ENCODE measurements at regions not wholly inside any gene's neighbourhood (a gene's known extent, or its start where the extent isn't known, plus 50 kb on each side); places are given as distances from the start of the nearest gene placed in this dataset.
"Not testable (repeated sequence)": the region's sequence is repeated elsewhere in the genome, so short reads cannot be mapped to it uniquely, and the experiment has no call there.

DNA sequence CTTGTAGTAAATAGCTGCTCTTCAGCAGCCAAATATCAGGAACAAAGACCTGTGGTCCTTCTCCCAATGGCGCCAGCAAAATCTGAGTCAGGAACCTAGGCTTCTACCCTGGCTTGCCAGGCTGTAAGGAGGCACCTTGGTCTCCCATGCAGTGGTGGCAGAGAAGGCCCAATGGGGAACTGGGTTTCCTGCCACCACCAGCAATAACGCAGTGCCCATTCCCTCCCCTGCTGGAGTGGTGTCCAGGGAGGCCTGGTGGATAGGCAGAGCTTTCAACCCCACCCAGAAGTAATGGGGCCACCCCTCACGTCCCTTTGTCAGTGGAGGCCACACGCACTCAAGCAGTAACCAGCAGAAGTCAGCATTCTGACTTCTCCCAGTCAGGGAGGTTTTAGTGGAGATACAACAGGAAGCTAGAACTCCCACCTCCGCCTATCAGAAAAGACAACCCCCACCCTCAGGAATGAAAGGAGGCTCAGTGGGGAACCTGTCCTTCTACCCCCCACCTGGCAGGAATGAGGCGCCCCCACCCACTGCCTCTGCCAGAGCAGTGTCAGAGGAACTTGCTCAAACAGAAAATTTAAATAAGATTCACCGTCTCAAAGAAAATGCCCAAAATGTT, 132.4 kb downstream of the COPS8 start:
- DNase-seq = no peak

DNA sequence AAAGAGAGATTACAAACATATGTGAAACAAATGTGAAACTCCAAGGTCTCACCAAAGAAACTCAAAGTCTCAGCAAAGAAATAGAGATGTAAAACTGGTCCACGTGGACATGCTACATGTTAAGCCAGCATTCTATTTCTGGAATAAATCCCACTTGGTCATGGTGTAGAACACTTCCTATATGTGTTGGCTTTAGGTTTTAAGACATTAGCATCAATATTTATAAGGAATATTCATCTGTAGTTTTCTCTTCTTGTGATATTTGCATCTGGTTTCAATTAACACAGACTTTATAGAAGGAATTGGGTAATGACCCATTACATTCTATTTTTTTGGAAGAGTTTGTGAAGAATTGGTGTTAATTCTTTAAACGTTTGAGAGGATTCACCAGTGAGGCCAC, 133.1 kb downstream of the COPS8 start:
- DNase-seq = no peak

DNA sequence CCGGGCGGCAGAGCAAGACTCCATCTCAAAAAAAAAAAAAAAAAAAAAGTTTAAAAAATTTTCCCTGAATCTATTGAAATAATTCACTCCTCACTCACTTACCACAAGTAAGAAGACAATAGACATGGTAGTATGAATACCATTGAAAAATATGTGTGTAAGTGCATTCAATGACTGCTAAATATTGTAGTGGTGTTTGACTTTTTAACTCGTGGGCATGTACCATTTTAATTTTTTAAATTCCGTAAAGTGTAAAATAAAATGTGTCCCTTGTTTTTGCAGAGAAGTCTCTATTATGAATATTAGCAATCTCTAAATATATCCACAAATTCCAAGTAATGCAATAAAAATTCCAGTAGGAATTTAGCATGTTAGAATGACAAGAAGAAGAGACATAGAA, 134.1 kb downstream of the COPS8 start:
- no peak for DNase-seq

DNA sequence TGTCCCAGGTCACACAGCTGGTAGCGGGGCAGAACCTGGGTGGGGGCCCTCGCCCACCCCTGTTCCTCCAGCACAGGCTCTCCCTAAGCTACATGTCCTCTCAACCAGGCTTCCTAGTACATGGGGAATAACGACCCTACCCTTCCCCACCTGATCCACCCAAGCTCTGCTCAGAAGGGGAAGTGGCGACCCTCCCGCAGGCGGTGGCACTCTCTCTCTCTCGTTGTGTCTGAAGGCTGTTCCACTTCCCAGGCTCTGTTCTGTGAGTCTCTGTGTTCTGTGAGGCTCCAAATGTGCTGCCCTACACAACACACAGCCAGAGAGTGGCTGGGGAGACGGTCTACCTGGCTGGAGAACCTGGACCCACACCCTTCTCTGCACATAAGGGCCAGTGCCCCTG, 135.8 kb downstream of the COPS8 start:
- no peak for DNase-seq

DNA sequence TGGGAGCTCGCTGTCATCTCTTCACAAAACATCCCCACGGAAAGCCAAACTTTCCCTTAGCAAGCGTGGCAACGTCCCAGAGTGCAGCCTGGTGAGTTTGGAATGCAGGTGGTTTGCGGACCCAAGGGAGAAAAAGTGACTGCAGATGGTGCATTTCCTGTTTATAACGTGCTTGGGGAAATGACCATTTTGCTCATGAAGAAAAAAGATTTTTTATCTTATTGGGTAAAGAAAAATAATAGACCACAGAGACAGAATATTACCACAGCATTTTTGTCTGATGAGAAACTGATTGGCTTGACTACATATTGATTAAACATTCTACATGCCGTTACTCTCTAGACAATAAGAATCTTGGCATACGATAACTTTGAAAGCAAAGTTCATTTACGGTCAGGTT, 136.5 kb downstream of the COPS8 start:
- DNase-seq = no peak

DNA sequence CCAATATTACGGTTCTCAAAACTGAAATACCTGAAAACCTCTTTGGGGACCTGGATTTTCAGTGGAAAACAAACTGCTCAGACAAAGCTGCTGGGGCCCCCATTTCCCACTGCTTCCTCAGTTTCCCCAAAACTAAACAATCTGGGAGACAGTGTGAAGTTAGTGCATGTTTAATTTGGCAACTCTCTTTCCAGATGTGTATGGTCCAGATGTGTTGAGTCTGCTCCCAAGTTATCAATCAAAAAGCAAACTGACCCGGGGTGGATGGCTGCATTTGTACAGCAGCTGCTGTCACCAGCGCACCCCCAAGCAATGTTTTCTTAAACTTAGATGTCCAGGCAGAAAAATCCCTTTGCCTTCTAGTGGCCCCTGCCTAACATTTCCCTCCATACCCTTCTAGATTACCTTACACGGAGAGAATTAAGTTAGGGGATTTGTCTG, 136.9 kb downstream of the COPS8 start:
- DNase-seq = no peak

- no peak for DNase-seq
Measured at GRCh38 chr2:237223201-237223861, 137.6 kb downstream of the COPS8 start.

DNA sequence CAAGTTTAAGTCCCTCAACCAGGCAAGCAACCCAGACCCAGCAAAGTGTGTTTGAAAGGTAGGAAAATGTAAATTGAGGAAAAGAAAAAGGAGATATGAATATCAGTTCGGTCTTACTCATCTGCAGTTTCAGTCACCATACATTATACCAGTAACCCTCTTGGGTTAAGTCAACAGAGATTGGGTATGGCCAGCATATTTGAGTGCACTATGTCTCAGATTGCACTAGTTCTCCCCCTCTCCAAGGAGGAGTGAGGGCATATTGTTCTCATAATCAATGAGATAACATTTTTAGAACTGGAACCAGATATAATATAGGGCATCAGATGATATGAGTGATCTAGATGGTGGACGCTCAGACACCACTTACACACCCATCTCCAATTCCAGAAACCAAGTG, 141.5 kb downstream of the COPS8 start:
- no peak for DNase-seq

DNA sequence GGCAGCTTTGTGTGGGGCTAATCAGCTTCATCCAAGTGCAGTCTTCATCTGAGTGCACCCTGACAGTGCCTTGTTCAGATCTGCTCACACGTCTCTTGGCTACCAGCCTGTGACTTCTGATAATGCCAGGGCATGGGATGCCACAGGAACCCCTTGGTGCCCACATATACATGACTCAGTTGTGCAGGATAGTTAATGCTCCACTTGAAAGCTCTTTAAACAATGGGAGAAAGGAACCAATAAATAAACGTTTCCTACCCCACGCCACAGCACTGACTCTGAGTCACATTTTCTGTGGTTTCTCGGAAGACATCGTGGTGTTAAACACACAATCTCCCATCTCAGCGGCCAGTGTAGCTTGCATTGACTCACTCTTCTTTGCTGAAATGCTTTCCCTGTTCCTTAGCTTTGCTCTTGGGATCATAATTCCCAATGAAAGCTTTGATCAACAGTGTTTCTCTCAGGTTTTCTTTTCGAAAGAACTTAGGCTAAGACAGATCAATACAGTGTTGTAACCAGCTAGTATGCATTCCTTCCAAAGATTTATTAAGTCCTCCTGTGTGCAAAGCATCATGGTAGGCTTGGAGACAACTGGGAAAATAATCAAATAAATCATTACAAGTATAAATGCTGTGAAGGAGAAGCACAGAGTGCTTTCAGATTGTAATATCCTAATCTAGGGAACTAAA, 142.0 kb downstream of the COPS8 start:
- DNase-seq = no peak

- DNase-seq = no peak
Measured at GRCh38 chr2:237228281-237228625, 142.6 kb downstream of the COPS8 start.

DNA sequence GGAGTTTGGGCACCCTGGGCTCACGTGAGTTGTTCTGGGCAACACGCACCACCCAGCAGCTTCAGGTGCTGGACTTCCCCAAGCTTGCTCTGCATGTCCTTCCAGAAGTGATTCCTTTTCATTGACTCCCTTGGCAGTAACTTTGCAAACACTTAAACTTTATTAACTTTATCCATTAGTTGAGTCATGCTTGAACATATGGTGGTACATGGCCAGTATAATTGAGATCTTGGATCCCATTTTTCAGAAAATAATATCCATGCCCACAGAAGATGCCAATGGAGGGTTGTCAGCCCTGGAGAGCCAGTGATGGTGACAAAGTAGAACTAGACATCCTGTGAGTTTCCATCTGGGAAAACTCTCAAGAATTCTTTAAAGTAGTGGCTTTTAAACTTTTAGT, 144.2 kb downstream of the COPS8 start:
- DNase-seq = no peak

GRCh38 chr2:237230355-237230754, 144.7 kb downstream of the COPS8 start:
- no peak for DNase-seq

- DNase-seq = no peak
Measured at GRCh38 chr2:237231593-237231992, 145.9 kb downstream of the COPS8 start.

GRCh38 chr2:237232166-237232565, 146.5 kb downstream of the COPS8 start:
- no peak for DNase-seq

DNA sequence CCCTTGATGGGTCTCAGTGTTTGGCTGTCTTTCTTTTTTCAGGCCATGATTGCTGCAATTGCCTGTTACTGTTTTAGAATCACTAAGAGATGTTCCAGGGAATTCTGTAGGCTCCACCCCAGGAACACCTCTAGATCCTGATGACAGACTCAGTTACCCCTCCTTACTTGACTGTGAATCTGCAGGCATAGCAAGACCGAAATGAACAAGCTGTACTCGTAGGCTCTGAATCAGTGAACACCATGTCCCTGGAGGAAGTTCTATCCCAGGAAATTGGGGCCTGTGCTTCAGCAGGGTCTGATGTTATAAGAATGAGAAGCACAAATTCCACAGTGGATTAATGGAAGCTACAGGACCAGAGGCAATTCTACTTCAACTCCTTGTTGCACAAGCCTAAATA, 148.6 kb downstream of the COPS8 start:
- DNase-seq = no peak

DNA sequence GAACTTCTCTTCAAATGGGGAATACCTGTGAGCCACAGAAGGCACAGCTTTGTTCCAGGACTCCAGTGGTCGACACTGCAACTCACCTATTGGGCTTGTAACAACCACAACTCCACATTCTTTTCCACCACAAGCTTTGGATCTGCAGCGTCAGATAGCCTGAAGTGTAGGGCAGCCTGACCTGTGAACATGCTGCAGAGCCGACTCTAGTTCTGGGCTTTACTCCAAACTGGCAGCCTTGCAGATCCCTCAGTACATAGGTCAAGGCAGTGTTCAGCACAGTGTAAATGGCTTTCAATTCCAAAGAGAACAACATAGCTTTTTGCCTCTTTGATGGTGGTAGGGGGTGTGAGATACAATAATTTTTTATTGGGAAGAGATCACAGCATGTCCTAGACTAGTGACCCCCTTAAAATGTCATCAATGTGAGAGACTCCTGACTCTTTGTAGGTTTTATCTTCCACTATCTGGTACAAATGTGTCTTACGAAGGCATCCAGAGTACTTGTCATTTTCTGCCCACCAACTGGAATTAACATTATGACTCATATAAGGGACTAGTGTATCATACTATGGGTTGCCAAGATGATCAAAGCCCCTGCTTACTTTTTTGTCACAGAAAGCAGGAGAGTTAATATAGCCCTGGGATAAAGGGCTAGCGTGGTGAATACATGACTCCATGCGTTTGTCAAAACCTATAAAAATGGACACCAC, 149.8 kb downstream of the COPS8 start:
- no peak for DNase-seq

- no peak for DNase-seq
Measured at GRCh38 chr2:237236188-237236587, 150.5 kb downstream of the COPS8 start.

- no peak for DNase-seq
Measured at GRCh38 chr2:237238249-237238648, 152.6 kb downstream of the COPS8 start.

DNA sequence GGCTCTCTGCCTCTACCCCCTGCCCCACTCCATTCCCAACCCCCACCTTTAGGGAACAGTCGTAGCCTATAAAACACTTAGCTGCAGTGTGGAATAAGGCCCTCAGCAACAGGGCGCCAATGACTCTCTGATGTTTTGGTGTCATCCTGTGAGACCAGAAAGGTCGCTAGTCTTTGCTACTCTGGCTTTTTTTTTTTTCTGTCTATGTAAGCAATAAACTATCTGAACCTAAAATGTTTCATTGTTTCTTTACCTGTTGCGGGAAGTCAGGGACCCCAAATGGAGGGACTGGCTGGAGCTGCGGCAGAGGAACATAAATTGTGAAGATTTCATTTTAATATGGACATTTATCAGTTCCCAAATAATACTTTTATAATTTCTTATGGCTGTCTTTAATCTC, 154.6 kb downstream of the COPS8 start:
- DNase-seq = no peak

DNA sequence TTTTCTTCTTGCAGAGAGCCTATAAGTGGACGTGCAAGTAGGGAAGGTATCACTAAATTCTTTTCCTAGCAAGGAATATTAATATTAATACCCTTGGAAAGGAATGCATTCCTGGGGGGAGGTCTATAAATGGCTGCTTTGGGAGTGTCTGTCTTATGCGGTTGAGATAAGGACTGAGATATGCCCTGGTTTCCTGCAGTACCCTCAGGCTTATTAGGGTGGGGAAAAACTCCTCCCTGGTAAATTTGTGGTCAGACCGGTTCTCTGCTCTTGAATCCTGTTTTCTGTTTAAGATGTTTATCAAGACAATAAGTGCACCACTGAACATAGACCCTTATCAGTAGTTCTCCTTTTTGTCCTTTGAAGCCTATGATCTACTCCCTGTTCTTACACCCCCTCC, 155.2 kb downstream of the COPS8 start:
- not testable (repeated sequence) for DNase-seq

GRCh38 chr2:237242091-237242536, 156.4 kb downstream of the COPS8 start:
- no peak for DNase-seq

GRCh38 chr2:237243487-237243886, 157.8 kb downstream of the COPS8 start:
- DNase-seq = no peak

- DNase-seq = no peak
Measured at GRCh38 chr2:237244178-237244577, 158.5 kb downstream of the COPS8 start.

Data from right kidney (tissue), 1 donor.